ENCODE measurements at regions not wholly inside any gene's neighbourhood (a gene's known extent, or its start where the extent isn't known, plus 50 kb on each side); places are given as distances from the start of the nearest gene placed in this dataset.
"Not testable (repeated sequence)": the region's sequence is repeated elsewhere in the genome, so short reads cannot be mapped to it uniquely, and the experiment has no call there.

DNA sequence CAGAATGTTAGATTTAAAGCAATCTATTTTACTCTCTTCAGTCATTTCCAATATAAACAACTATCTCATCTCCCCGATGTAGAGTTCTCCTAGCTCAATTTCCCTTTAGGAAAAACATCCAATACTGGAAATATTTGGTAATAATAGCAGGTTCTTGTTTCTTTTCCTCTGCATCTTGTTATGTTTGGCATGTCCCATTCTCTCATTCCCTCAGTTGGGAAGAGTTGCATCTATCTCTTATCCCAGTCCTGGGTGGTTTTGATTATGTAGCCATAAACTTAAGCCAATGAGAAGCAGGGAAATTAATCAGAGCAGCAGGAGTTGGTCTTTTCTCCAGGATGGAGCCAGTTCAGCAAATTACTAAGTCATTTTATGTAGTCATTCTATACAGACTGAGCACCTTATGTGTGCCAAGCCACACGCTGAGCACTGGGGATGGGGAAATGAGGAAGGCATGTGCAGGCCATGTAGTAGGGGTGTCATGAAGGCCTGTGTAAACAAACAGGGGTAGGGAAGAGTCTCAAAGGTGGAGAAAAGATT, 418.2 kb upstream of the NFIA start:
- no peak for DNase-seq (ENCODE audit: low read depth)

GRCh38 chr1:60662486-60663044, 419.8 kb upstream of the NFIA start:
- no peak for DNase-seq (ENCODE audit: low read depth)

DNA sequence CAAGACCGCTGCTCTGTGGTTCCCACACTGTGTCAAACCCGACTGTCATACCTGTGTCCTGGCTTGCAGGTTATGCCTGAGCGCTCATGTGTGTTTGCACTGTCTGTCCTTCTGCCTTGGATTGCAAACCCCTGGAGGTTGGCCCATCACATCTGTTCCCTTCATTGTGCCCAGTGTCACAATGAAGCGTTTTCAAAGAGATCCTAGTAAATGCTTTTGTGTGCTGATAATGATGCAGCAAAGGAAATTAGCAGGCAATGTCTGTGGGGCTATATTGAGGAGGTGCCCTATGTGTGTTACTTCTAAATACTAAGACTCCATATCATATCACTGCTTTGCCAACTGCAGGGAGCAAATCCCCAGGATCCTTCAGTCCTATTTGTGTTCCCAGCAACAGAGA, 424.4 kb upstream of the NFIA start:
- no peak for DNase-seq (ENCODE audit: low read depth)

DNA sequence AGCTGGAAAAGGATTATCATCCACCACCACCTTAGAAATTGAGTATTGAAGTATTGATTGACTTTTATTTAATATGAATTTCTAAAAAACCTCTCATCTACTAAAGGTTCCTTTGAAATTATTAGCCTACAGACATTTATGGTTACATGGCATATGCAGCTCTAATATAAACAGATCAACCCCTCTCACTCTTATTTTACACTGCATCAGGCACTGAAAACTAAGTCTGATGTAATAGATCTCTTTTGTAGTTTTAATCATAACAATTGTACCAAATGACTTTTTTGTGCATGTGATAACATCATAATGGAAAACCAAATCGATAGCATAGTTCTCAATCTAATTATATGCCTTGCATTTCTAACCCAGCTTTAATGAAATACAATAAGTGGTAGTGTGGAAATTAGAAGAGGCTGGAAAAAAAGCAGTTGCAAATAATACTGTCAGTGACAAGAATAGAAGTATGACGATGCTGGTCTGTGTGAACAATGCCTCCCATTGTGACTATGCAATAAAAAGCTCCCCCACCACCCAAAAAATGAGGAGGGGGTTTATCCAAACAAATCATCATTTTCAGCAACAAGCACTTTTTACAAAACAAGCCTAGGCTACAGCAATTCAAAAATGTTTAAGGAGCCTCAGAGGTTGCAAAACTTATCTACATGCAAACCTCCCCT, 426.5 kb upstream of the NFIA start:
- DNase-seq (ENCODE audit: low read depth) = no peak

DNA sequence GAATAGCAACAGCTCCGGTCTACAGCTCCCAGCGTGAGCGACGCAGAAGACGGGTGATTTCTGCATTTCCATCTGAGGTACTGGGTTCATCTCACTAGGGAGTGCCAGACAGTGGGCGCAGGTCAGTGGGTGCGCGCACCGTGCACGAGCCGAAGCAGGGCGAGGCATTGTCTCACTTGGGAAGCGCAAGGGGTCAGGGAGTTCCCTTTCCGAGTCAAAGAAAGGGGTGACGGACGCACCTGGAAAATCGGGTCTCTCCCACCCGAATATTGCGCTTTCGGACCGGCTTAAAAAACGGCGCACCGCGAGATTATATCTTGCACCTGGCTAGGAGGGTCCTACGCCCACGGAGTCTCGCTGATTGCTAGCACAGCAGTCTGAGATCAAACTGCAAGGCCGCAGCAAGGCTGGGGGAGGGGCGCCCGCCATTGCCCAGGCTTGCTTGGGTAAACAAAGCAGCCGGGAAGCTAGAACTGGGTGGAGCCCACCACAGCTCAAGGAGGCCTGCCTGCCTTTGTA, 442.3 kb upstream of the NFIA start:
- DNase-seq (ENCODE audit: low read depth) = not testable (repeated sequence)

DNA sequence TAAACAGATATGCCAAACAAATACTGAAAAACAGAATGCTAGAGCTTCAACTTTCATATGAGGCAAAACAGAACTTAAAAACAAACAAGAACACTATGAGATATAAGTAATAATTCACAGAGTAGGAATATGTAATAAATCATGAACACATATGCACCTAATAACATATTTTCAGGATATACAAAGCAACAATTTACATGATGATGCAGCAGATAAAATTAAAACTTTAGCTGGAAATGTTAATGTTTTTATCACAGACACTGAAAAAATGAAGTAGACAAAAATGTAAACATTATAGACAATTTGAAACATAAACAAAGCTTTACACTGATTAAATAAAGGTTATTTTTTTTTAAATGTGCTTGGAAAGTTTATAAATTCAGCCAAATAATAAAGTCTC, 443.1 kb upstream of the NFIA start:
- no peak for DNase-seq (ENCODE audit: low read depth)

GRCh38 chr1:60637651-60638050, 444.7 kb upstream of the NFIA start:
- peak; percentile 38 for DNase-seq (ENCODE audit: low read depth)

DNA sequence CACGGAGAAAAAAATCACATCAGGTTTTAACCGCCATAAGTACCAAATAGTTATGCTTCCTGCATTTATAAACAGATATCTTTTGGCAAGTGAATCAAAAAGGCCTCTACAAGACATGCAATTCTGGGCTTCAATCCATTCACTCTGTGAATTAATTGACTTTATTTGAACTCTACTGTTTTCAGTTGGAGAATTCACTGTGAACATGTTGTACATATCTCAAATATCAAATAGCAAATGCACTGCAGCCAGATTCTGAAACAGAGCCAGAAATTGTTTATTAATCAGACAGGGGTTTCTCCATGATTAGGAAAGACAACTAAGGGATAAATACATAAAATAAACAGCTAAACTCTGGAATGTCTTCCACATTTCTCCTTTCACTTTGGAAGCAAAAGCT, 445.4 kb upstream of the NFIA start:
- peak; percentile 5 for DNase-seq (ENCODE audit: low read depth)

GRCh38 chr1:60634106-60634505, 448.3 kb upstream of the NFIA start:
- no peak for DNase-seq (ENCODE audit: low read depth)

- DNase-seq (ENCODE audit: low read depth) = no peak
These were observed 459.9 kb upstream of the NFIA start for GRCh38 chr1:60622486-60622885.

- peak; percentile 59 for DNase-seq (ENCODE audit: low read depth)
These were observed 461.0 kb upstream of the NFIA start for GRCh38 chr1:60621368-60621851.

DNA sequence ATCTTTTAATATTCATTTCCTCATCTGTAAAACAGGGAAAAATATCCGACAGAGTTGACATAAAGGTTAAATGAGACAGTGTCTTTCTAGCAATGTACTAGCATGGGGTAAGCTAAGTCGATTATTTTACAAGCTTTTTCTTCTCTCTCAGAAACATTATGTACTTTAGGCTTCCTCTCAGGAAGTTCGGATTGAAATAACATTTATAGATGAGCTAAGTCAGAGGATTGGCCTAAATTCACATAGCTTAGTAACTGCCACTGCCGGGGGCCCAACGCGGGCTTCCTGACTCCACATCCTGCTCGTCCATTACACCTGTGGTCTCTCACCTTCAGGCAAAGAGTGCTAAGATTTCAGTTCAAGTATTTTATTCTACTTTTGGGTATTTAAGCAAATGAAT, 462.3 kb upstream of the NFIA start:
- DNase-seq (ENCODE audit: low read depth) = peak; percentile 41

DNA sequence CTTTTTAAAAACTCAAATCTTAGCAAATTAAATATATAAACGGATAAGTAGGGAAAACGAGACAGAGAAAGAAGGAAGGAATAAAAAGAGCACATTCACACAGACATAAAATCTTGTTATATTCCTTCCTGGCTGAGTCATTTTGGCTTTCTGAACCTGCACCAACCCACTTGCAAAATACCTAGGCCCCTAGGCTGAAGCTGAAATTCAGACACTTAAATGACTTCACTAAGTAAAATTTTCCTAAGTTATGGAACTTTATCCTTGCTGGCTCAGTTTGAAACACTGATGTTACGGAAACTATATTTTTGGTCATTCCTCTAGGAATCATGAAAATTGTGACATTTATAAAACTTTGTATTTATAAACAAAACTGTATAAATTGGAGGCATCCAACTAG, 462.8 kb upstream of the NFIA start:
- peak; percentile 44 for DNase-seq (ENCODE audit: low read depth)

DNA sequence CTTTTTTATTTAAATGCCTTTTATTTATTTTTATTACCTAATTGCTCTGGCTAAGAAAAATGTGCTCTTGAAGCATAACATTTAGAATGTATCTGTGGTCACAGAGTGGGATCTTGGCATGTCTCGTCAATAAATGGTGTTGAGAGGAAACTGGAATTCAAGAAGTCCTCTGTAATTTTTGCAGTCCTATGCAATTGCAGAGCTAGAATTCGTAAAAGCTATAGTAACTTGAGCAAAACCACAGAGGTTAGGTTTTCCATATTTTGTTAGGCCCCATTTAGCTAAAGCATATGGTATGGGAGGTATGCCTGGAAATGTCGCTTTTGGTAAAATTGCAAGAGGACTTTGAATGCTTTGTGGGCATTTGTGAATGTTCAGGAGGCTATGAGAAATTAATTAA, 466.7 kb upstream of the NFIA start:
- no peak for DNase-seq (ENCODE audit: low read depth)

DNA sequence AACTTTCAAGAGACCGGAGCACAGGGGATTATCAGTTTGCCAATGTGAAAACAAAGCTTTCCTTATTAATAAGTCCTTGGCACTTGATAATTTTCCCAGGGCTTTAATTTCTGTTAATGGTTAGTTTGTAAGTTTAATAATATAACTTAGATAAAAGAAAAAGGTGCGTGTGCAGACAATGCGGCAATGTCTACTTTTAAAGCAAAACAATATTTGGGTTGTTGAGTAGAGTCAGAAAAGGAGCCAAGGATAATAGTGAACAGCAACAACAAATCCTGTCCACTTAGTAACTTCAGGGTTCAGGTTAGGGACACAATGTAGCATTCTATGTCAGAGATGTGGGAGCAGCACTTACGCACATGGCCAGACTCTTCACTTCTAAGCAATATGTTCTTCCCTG, 469.6 kb upstream of the NFIA start:
- DNase-seq (ENCODE audit: low read depth) = no peak

DNA sequence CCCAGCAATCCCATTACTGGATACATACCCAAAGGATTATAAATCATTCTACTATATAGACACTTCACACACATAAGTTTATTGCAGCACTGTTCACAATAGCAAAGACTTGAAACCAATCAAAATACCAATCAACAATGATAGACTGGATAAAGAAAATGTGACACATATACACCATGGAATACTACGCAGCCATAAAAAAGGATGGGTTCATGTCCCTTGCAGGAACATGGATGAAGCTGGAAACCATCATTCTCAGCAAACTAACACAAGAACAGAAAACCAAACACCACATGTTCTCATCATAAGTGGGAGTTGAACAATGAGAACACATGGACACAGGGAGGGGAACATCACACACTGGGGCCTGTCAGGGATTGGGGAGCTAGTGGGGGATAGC, 475.4 kb upstream of the NFIA start:
- not testable (repeated sequence) for DNase-seq (ENCODE audit: low read depth)

GRCh38 chr1:60600532-60600931, 481.8 kb upstream of the NFIA start:
- no peak for DNase-seq (ENCODE audit: low read depth)

GRCh38 chr1:60599574-60599973, 482.8 kb upstream of the NFIA start:
- DNase-seq (ENCODE audit: low read depth) = no peak

- no peak for DNase-seq (ENCODE audit: low read depth)
These were observed 484.1 kb upstream of the NFIA start for GRCh38 chr1:60598041-60598910.

DNA sequence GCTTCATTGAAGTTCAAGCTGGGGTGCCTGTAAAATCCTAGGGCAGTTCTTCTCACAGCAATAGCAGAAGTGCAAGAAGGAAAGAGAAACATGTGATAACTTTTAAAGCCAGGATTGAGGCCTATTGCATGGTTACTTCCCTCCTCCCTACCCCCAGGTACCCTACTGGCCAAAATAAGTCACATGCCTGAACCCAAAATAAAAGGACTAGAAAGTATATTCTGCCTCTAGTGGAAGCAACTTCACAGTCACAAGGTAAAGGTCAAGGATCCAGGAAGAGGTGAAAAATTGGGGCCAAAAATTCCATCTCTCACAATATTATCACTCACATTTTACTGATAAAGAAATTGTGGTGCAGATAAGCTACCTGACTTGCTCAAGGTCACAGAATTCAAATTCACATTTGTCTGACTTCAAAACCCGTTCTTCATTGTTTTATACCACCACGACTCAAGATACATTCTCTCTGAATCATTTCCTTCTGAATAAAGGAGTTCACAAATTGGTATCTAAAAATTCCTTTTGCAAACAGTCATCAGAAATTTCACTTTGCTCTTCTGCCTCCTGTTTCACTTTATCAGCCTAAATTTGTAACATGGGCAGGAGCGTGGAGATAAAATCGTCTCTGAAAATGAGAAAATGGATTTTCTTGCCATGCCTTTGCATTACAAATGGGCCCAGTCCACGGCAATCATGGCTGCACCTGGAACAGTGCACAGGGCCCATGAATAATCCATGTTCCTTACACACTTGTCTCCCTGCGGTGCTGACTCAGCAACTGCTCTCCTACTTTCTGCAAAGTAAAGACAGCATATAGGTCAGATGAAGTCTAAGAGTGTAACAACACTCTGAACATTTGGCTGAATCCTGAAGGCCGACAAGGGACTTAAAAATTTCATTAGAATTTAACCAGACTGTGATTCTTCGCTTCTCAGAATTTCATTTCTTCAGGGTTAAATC, 485.3 kb upstream of the NFIA start:
- peak; percentile 69 for DNase-seq (ENCODE audit: low read depth)

- no peak for DNase-seq (ENCODE audit: low read depth)
These were observed 490.8 kb upstream of the NFIA start for GRCh38 chr1:60591583-60591982.
